BLaER1 treated with 17β-estradiol and CSF1 and Interleukin-3, amounts not matched to agents 10 nM and 100 nM (cell line): ENCODE measurements at regions not wholly inside any gene's neighbourhood (a gene's known extent, or its start where the extent isn't known, plus 50 kb on each side); places are given as distances from the start of the nearest gene placed in this dataset.

Experiments
- H3K27ac ChIP-seq, 11 experiments: shearing (Covaris generic); formaldehyde crosslinking; 2 replicates each; pipeline ENCODE4 v1.8.1; 2022
- H3K27me3 ChIP-seq, 11 experiments: shearing (Covaris generic); formaldehyde crosslinking; 2 replicates each; pipeline ENCODE4 v1.8.1; 2022
- H3K36me3 ChIP-seq, 11 experiments: shearing (Covaris generic); formaldehyde crosslinking; 2 replicates each; pipeline ENCODE4 v1.8.1; 2022
- H3K4me1 ChIP-seq, 10 experiments: shearing (Covaris generic); formaldehyde crosslinking; 2 replicates each; pipeline ENCODE4 v1.8.1; 2022
- H3K4me2 ChIP-seq, 11 experiments: shearing (Covaris generic); formaldehyde crosslinking; 2 replicates each; pipeline ENCODE4 v1.8.1; 2022
- H3K4me3 ChIP-seq, 10 experiments: shearing (Covaris generic); formaldehyde crosslinking; 2 replicates each; pipeline ENCODE4 v1.8.1; 2022
- H3K9ac ChIP-seq, 11 experiments: shearing (Covaris generic); formaldehyde crosslinking; 2 replicates each; pipeline ENCODE4 v1.8.1; 2022
- H3K9me3 ChIP-seq, 11 experiments: shearing (Covaris generic); formaldehyde crosslinking; replicated peaks in 1 of 11; 2 replicates each; pipeline ENCODE4 v1.8.1; 2022
- H4K20me1 ChIP-seq, 11 experiments: shearing (Covaris generic); formaldehyde crosslinking; 2 replicates each; pipeline ENCODE4 v1.8.1; 2022
- Cebpa-rat ChIP-seq, 11 experiments: shearing (Covaris generic); IDR thresholded peaks; 2 replicates each; pipeline ENCODE4 v1.8.1; 2022

- Histone ChIP-seq H3K36me3 (peaks cover 0 to 19% (median 0%) of the 10 kb centered on the region in 11 experiments; a peak in 2 of 22 replicates), H3K9me3 (no peaks in the 10 kb centered on the region), H3K27ac (no peak overlapping the region), H3K4me2 (no peak overlapping the region; a peak in 1 of 22 replicates), H3K9ac (no peak overlapping the region), H4K20me1 (0 out of 22 replicates have a peak, but pooled peaks cover 0 to 4% (median 0%) of the 10 kb centered on the region in 11 experiments), H3K4me3 (no peak overlapping the region), H3K27me3 (no peaks in the 10 kb centered on the region), H3K4me1 (no peaks in the 10 kb centered on the region)
- no peak for TF ChIP-seq Cebpa-rat (IDR thresholded peaks at IDR 0.05)
These were observed 300.0 kb upstream of the TPM1 start for GRCh38 chr15:62742409-62743171.

GRCh38 chr15:62745621-62746225, 296.8 kb upstream of the TPM1 start:
- Histone ChIP-seq H3K4me1 (peaks cover 0 to 17% (median 0%) of the 10 kb centered on the region in 10 experiments; a peak in 5 of 20 replicates), H3K4me2 (no peak overlapping the region), H3K4me3 (no peak overlapping the region), H4K20me1 (0 out of 22 replicates have a peak, but pooled peaks cover 0 to 4% (median 0%) of the 10 kb centered on the region in 11 experiments), H3K36me3 (0 out of 22 replicates have a peak, but pooled peaks cover 0 to 4% (median 0%) of the 10 kb centered on the region in 11 experiments), H3K9me3 (no peaks in the 10 kb centered on the region), H3K27ac (no peak overlapping the region), H3K9ac (no peak overlapping the region), H3K27me3 (no peaks in the 10 kb centered on the region)
- TF ChIP-seq Cebpa-rat (IDR thresholded peaks at IDR 0.05): no peak

GRCh38 chr15:62748196-62748595, 294.4 kb upstream of the TPM1 start:
- Histone ChIP-seq H3K4me3 (no peak overlapping the region), H3K36me3 (0 out of 22 replicates have a peak, but pooled peaks cover 0 to 4% (median 0%) of the 10 kb centered on the region in 11 experiments), H3K4me2 (no peak overlapping the region), H3K9me3 (no peaks in the 10 kb centered on the region), H3K27me3 (no peaks in the 10 kb centered on the region), H3K4me1 (peaks cover 3 to 34% (median 6%) of the 10 kb centered on the region in 10 experiments), H3K27ac (no peak overlapping the region), H4K20me1 (0 out of 22 replicates have a peak, but pooled peaks cover 0 to 4% (median 0%) of the 10 kb centered on the region in 11 experiments), H3K9ac (no peak overlapping the region)
- no peak for TF ChIP-seq Cebpa-rat (IDR thresholded peaks at IDR 0.05)

- no peak overlapping the region for H3K27ac ChIP-seq
These were observed 293.3 kb upstream of the TPM1 start for GRCh38 chr15:62749036-62749815.

GRCh38 chr15:62750471-62750870, 292.1 kb upstream of the TPM1 start:
- H3K27ac ChIP-seq: no peak overlapping the region
- no peak for TF ChIP-seq Cebpa-rat (IDR thresholded peaks at IDR 0.05)
- no peaks in the 10 kb centered on the region for H3K27me3 ChIP-seq
- 0 out of 22 replicates have a peak, but pooled peaks cover 0 to 4% (median 0%) of the 10 kb centered on the region in 11 experiments for H3K36me3 ChIP-seq
- H4K20me1 ChIP-seq: no peaks in the 10 kb centered on the region
- H3K4me2 ChIP-seq: no peak overlapping the region
- no peak overlapping the region for H3K4me3 ChIP-seq
- H3K9me3 ChIP-seq: no peaks in the 10 kb centered on the region
- no peak overlapping the region for H3K9ac ChIP-seq
- H3K4me1 ChIP-seq: peaks cover 9 to 44% (median 12%) of the 10 kb centered on the region in 10 experiments

More at GRCh38 chr15:62749036-62749815, 293.3 kb upstream of the TPM1 start:
- H3K27me3 ChIP-seq: no peaks in the 10 kb centered on the region
- H4K20me1 ChIP-seq: no peaks in the 10 kb centered on the region
- H3K36me3 ChIP-seq: 0 out of 22 replicates have a peak, but pooled peaks cover 0 to 4% (median 0%) of the 10 kb centered on the region in 11 experiments
- no peak for TF ChIP-seq Cebpa-rat (IDR thresholded peaks at IDR 0.05)
- H3K4me2 ChIP-seq: peak overlapping the region in 3 of 11 experiments; percentile 11 to 64 (median 48); a peak in 5 of 22 replicates
- no peak overlapping the region for H3K4me3 ChIP-seq
- H3K4me1 ChIP-seq: peaks cover 9 to 44% (median 12%) of the 10 kb centered on the region in 10 experiments
- H3K9ac ChIP-seq: no peak overlapping the region
- H3K9me3 ChIP-seq: no peaks in the 10 kb centered on the region

GRCh38 chr15:62752657-62753517, 289.7 kb upstream of the TPM1 start:
- Histone ChIP-seq H3K4me2 (peak overlapping the region; percentile 25 to 66 (median 45); a peak in 21 of 22 replicates), H4K20me1 (no peaks in the 10 kb centered on the region), H3K27me3 (no peaks in the 10 kb centered on the region), H3K4me3 (no peak overlapping the region), H3K9ac (no peak overlapping the region), H3K27ac (peak overlapping the region in 2 of 11 experiments; percentile 1 to 20; a peak in 3 of 22 replicates), H3K4me1 (peaks cover 9 to 44% (median 12%) of the 10 kb centered on the region in 10 experiments), H3K9me3 (no peaks in the 10 kb centered on the region), H3K36me3 (0 out of 22 replicates have a peak, but pooled peaks cover 0 to 11% (median 0%) of the 10 kb centered on the region in 11 experiments)
- no peak for TF ChIP-seq Cebpa-rat (IDR thresholded peaks at IDR 0.05)

- Histone ChIP-seq H3K36me3 (0 out of 22 replicates have a peak, but pooled peaks cover 0 to 11% (median 0%) of the 10 kb centered on the region in 11 experiments), H3K27me3 (no peaks in the 10 kb centered on the region), H3K9me3 (no peaks in the 10 kb centered on the region), H3K4me2 (peak overlapping the region; percentile 25 to 66 (median 45); a peak in 21 of 22 replicates), H4K20me1 (no peaks in the 10 kb centered on the region), H3K27ac (peak overlapping the region in 2 of 11 experiments; percentile 1 to 20; a peak in 3 of 22 replicates), H3K4me1 (peaks cover 9 to 46% (median 12%) of the 10 kb centered on the region in 10 experiments), H3K4me3 (no peak overlapping the region), H3K9ac (no peak overlapping the region)
- TF ChIP-seq Cebpa-rat (IDR thresholded peaks at IDR 0.05): no peak
These were observed 288.9 kb upstream of the TPM1 start for GRCh38 chr15:62753518-62754221.
